Effector CD4-positive, alpha-beta T cell (primary cell): ENCODE measurements at regions not wholly inside any gene's neighbourhood (a gene's known extent, or its start where the extent isn't known, plus 50 kb on each side); places are given as distances from the start of the nearest gene placed in this dataset.
A peak's percentile ranks its signal among the peaks of the same experiment; 100 is the strongest.
"Not testable (repeated sequence)": the region's sequence is repeated elsewhere in the genome, so short reads cannot be mapped to it uniquely, and the experiment has no call there.

Experiments used
- DNase-seq: peaks from one replicate; pipeline ENCODE4 v3.0.0-alpha.2; 2020

DNA sequence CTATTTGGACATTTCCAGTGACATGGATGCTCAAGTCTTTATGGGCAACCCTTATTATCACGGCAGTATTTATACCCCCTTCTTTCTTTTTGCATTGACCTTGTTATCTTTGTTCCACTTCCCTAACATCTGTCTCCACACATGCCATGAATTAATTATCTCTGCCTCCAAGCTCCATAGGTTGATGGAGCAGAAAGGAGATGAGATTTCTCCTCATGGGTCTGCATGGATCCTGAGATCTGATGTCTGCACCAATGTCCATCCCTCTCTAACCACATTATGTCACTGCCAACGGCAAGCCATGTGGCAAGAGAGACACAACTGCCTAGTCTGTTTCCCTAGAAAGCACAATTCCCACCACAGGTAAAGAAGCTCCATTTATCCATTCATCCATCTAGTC, 416.8 kb upstream of the ASIC2 start:
- no peak for DNase-seq

DNA sequence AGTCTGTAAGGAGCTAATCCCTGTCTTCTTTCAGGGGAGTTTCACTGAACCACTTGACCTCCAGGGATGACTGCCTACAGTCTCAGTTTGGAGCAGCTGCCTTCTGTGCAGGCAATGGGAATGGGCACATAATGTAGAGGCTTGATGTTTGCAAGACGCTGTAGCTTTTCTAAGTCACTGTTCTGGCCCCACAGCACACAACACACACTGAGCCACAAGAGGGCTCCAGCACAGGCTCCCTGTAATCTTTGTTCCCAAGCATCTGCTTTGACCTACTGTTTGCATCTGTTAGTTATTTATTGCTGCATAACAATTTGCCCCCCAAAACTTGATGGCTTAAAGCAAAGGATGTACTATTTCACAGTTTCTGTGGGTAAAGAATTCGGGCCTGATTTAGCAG, 419.0 kb upstream of the ASIC2 start:
- no peak for DNase-seq

DNA sequence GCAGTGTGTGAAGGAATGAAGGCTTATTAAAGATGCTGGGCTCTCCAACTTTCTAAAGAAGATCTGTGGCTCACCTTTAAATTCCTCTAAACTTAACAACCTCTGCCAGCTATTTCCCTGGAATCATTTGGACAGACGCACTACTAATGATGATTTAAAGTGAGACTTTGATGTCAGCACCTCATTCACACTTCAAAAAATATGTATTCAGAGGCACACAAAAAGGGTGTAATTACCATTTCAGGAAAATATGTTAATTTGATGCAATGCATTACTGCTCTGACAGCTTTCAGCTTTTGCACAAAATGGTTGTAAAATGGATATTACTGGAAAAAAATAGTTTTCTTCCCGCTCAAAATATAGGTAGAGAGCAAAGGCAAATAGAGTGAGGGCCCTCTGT, 423.9 kb upstream of the ASIC2 start:
- DNase-seq: no peak

DNA sequence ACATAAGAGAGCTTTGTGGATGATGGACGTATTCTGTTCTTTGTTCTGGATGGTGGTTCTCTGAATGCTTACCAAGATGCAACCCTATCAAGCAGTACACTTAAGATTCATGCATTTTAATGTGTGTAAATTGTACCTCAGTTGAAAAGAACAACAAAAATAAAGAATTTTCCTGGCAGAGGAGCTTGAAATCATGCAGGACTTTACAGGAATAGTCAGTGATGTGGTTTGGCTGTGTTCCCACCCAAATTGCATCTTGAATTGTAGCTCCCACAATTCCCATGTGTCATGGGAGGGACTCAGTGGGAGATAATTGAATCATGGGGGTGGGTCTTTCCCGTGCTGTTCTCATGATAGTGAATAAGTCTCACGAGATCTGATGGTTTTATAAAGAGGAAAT, 430.6 kb upstream of the ASIC2 start:
- not testable (repeated sequence) for DNase-seq

DNA sequence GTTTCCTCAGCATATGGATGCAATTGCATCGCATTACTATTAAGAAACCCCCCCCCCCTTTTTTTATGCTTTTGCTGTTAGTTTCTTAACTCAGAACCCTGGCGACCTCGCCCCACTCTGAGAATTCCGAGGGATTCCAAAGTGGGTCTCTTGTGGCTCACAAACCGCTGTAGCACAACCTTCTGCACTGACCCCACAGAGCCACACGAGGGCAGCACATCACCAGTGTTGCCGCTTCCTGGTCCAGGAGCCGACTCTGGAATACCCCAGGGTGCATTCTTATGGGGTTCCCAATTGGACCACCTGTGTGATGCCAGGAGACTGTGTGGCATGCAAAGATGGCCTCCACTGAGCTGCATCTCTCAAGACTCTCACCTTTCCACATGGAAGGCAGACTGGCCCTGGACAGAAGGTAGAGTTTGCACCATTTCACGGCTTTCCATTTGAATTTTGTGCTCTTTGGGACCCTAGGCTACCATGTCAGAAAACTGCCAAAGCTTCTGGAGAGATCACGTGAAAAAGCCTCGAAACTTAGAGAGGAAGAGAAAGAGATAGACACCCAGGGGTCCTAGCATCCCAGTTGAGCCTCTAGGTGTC, 432.7 kb upstream of the ASIC2 start:
- no peak for DNase-seq

DNA sequence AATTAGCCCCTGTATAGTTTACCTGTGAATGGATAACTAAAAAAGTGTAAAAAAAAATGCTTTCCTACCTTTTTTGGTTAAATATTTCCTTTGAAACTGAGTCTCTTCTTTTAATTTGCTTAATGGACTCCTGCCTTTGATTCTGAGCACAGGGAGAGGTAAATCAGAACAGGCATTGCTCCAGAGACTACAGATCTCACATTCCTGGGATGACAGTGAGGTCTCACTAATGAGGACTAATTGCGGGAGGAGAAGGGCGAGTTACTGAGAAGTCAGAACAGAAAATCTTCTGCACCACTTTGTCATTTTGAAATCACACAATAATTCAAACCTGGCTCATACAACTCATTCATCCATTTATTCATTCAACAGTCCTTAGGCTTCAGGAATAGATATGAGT, 437.0 kb upstream of the ASIC2 start:
- DNase-seq: no peak

DNA sequence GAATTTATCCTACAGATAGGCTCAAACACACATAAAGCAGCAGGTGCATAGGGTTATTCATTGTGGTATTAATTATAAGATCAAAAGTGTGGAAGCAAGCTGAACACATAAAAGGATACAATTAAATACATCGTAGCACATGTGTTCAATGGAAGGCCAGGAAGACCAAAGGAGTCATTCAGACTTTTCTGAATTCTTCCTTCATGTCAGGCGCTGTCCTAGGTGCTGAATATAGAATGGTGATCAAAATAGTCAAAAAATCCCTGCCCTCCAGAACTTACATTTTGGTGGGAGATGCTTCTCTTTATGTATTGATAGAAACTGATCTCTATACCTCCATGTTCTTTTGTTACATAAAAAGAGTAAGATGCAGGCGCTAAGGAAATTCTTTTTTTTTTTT, 439.0 kb upstream of the ASIC2 start:
- no peak for DNase-seq

DNA sequence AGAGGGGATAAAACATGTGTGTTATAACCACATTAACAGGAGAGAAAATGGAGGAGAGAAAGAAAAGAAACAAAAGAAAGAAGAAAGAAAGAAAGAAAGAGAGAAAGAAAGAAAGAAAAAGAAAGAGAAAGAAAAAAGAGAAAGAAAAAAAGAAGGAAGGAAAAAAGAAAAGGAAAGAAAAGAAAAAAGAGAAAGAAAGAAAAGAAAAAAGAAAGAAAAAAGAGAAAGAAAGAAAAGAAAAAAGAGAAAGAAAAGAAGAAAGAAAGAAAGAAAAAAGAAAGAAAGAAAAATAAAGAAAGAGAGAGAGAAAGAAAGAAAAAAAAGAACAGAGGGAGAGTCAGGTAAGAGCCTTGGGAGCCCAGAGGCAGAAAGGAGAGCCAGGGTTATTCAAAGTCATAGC, 446.6 kb upstream of the ASIC2 start:
- no peak for DNase-seq

DNA sequence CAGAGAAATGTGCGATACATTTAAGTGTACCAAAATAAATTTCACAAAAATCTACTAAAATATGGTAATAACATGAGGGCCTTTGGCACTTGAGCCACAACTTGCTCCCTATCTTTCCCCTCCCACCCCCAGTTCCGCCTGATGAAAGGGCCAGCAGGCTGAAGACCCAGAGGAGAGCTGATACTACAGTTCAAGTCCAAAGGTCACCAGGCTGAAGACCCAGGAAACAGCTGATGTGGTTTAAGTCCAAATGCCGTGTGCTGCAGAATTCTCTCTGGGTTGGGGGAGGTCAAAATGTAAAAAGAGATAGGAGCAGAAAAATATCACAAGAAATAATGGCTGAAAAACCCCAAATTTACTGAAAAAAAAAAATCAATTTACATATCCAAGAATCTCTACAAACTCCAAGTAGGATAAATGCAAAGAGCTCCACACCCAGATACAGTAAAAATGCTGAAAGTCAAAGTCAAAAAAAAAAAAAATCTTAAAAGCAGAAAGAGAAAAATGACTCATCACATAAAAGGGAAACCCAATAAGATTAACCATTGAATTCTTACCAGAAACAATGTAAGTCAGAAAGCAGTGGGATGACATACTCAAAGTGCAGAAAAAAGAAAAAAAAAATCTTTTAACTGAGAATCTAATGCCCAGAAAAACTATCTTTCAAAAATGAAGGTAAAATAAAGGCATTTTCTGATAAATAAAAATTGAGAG, 452.1 kb upstream of the ASIC2 start:
- DNase-seq: no peak

DNA sequence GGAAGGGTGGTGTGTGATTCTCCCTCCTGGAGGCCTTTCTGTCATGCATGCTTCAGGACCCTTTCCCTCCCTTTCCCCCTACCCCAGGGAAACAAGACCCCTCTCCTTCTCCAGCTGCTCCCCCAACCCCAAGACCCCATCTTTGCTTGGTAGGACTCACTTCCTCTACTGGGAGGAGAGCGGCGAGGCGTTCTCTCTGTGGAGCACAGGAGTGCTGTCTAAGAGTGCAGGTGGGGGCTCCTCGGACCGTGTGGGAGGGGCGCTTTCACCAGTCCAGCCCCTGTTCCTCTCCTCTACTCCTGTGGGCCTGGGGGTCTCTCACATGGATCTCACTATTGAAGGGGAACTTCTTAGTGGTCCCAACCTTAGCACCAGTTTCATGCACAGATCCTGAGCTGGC, 456.1 kb upstream of the ASIC2 start:
- DNase-seq: no peak

DNA sequence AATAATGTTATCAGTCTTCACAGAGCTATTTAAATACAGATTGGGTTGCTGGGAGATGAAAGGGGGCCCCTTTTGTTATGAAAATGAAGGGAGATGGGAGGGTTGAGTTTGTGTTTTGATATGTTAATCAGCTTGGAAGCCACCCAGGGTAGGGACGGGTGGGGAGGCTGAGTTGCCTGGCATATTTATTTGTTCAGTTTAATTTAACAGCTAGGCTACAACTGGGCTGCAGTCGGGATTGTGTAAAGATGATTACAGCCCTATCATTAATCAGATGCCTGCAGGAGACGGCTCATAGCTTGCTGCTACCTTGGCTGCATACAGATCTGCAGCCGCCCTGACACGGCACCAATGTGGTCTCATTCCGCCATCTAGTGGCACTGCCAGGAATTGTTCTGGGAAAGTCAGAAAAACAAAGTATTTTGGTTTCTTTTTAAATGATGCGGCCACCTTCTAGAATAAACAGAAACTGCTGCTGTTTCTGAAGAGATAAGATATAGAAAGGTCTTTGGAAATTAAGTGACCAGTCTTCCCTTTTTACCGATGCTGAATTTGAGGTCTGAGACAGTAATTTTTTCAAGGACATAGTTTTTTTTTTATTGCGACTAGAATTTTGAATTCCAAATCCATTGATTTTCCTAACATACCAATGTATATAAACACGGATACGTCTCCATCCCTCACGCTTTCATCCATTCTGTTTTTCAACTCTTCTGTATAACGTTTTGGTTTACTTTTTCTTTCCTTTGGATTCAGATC, 458.0 kb upstream of the ASIC2 start:
- DNase-seq: peak; percentile 52

DNA sequence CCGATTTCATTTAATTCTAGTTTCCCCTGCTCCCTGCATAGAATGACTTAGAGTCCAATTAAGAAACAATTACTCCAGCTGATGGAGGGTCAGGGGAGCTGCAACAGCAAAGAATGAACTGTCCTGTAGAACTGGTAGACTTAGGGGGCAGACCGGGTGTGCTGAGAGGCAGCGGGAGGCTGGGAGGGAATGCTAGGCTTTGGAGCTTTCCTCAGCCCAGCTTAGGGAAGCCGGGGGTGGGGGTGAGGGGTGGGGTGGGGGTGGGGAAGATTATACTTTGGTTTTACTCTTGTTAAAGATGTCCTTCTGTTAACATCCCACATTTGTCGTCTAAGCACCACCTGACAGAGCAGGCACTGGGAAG, 458.6 kb upstream of the ASIC2 start:
- no peak for DNase-seq

DNA sequence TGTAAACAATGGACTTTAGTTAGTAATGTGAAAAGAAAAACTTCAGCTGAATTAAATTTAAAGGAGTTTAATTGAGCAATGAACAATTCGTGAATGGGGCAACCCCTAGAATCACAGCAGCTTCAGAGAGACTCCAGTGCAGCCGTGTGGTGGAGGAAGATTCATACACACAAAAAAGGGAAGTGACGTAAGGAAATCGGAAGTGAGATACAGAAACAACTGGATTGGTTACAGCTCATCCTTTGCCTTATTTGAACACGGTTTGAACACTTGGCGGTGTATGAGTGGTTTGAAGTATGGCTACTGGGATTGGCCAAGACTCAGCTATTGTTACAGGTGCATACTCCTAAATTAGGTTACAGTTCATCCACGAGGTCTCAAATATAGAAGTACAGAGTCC, 460.4 kb upstream of the ASIC2 start:
- no peak for DNase-seq

DNA sequence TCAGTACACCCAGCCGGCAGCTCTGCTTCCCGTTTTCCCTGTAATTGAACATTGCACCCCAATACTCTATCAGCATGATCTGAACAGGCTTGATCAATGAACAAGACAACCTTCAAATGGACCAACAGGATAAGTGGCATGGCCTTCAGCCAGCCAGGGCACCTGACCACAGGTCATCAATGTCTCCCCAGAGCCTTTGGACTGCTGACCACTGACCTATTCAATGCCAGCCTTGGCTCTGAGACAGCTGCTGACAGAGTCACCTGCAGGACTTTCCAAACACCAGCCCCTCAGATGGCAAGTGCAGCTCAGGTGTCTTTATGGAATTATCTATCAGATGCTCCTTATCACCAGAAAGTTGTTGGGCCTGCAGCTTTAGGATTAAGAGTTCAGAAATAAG, 462.9 kb upstream of the ASIC2 start:
- DNase-seq: no peak

DNA sequence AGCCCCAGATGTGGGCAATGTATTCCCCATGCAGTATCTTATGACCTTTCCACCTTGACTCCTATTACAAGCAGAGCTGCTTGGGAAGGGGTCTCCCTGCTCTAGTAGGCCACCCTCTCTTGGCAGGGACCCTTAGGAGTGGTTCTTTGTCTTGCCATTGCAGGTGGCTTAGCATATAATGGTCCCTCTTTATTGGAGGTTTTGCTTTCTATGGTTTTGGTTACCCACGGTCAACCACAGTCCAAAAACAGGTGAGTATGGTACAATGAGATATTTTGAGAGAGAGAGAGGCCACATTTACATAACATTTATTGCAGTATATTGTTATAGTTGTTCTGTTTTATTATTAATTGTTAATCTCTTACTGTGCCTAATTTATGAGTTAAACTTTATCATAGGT, 472.8 kb upstream of the ASIC2 start:
- DNase-seq: no peak

DNA sequence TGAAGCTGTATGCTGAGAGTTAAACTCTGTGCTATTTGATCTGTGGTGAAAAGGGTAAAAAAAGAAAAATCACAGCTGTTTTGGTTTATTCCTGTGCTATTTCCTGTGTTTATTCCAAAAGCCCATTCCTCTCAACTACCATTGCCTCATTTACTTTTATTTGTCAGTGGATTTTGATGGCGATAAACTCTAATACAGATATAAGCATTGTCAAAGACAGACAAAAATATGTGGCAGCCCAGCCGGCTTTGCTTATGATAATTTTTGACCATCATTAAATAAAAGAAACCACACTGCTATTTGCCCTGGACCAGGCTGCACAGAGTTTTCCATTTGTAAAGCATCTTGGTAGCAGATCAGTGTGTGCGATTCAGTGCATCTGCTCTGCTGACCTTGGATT, 473.6 kb upstream of the ASIC2 start:
- no peak for DNase-seq

DNA sequence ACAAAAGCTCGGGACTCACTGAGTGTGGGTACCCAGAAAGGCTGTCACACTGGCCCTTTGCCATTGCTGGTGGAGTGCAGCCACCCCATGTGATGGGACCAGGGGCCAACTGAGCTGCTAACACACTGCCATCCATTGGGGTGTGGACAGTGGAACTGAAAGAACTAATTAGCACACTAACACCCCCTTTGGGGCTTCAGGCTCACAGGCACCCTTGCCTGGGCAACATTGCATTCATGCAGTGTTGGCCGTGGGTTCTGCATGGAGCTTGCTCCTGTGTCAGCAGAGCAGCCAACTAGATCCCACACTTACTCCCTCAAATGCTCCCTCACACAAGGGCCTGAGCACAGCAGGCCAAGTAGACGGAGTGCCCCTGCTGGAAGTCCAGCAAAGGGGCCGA, 476.0 kb upstream of the ASIC2 start:
- no peak for DNase-seq

DNA sequence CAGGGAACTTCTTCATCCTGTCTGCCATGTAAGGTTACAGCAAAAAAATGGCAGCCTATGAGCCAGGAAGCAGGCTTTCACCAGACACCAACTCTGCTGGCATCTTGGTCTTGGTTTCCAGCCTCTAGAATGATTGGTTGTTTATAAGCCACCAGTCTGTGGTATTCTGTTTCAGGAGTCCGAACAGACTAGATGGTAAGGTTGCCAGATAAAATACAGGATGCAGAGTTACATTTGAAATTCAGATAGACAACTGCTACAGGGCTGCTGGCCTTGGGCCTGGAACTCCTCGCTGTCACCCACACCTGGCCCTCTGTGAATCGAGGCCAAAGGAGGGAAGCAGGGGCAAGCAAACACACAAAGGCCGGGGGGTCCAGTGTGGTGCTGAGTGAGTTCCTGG, 478.8 kb upstream of the CCL2 start:
- DNase-seq: no peak

DNA sequence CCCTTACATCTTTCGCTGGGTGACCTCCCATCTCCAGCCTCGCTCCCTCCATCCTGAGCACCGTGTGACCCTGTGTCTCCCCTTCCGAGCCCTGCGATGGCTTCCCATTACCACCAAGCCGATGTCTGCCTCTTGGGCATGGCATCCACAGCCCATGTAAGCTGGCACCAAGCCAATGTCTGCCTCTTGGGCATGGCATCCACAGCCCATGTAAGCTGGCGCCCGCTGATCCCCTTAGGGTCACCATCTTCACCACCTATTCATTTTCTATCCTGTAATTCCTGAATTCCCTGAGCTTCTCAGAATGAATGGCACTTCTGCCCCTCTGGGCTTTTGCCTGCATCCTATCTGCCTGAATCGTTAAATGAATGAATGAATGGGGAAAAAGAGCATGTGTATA, 478.2 kb upstream of the CCL2 start:
- DNase-seq: no peak

DNA sequence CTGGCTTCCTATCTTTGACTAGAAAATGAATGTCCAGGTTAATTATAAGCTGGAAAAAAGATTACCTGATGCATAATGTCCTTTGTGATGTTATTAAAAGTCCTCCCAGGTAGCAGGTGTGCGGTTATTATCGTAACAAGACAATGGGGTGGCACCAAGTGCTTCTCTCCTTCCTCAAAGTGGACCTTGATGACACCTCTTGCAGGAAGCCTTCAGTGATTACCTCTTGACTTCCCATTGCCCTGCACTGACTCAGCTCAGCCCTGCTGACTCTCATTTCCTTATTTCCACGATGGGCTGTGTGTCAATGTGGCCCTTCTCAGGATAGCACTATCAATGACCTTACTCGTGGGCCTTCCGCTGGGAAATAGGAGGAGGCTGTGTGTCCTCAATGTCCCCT, 477.4 kb upstream of the CCL2 start:
- DNase-seq: no peak

DNA sequence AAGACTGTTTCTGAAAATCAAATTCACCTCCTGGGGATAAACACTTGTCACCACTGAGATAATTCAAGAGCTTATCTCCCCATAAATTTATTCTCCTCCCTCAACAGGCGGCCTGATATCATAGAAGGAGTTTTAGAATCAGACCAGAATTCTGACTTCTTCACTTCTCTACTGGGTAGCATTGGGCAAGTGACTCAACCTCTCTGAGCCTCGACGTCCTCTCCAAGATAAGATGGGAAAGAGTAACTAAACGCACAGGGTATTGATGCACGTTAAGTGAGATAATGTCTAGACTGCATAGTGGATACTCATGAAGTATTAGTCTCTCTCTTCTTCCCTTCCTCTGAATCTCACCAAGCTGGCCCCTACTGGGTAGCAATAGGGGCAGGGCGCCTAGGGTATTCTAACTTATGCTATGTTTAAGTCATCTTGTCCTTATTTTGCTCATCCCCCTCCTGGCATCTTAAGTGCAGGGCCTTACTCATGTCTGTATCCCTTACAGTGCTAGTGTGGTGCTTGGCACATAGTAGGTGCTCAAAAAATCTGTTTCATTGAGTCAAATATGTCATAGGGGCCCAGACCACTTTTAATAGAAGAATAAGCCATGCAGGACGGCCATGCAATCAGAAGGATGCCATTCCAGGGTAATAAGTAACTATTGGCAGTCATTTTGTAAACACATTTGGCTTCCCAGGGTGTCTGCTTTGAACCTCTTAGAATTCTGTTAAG, 476.4 kb upstream of the CCL2 start:
- no peak for DNase-seq

DNA sequence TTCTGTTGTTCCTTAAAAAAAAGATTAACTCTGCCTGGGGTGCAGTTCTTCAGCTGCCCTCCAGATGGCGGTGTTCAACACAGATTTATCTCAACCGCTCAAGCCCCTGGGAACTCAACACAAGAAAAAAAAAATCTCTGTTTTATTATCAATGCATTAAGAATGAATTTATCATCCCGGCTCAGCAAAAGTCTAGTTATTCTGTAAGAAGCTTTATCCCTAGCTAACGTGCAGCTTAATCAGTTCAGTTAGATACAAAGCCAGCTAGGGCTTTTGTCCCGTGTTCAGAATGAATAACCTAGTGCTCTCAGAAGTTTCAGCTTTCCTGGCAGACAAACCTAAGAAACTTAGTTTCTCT, 475.9 kb upstream of the CCL2 start:
- no peak for DNase-seq

DNA sequence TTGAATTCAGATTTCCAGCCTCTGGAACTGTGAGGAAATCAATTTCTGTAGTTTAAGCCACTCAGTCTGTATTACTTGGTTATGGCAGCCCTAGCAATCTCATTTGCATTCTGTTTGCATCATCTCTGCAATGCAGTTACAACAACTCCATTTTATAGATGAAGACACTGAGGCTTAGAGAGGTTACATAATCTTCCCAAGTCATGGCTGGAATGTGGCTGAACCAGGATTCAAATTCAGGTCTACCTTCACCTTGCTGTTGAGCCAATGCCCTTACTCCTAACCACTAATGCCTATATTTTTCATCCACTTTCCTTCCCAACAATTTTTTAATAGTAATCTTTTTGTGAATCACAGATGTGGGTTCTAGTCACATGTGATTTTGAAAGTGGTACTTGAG, 469.8 kb upstream of the CCL2 start:
- no peak for DNase-seq

DNA sequence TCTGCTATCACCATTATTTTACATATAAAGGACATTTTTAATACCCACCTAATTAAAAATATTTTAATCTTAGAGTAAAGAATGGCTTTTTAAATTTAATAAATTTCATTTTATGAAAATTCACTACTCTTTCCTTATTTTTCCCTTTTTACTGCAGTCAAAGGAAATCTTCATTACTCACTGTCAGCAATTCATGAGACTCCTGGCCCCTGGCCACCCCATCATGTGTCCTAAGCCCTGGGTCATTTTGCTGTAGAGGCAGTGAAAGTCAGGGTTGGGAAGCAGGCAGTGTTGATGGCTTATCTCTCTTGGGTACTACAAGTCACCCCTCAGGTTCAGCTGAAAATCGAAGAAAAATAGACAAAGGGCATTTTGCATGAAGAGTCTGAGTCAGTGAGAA, 468.6 kb upstream of the CCL2 start:
- no peak for DNase-seq
